ENCODE measurements at regions not wholly inside any gene's neighbourhood (a gene's known extent, or its start where the extent isn't known, plus 50 kb on each side); places are given as distances from the start of the nearest gene placed in this dataset.
"Not testable (repeated sequence)": the region's sequence is repeated elsewhere in the genome, so short reads cannot be mapped to it uniquely, and the experiment has no call there.

GRCh38 chr3:71991681-71992080 lies 206.7 kb upstream of the PROK2 start:
- Mint-ChIP-seq H3K4me3 (ENCODE audit: low read depth) (no peak overlapping the region), H3K36me3 (ENCODE audit: low read depth) (peaks cover 3% of the 10 kb centered on the region), H3K27ac (no peak overlapping the region), H3K27me3 (ENCODE audit: low read depth) (no peaks in the 10 kb centered on the region), H3K9me3 (peaks cover 18% of the 10 kb centered on the region), H3K4me1 (ENCODE audit: low read depth) (peaks cover 16% of the 10 kb centered on the region)
- no peak for DNase-seq (ENCODE audit: low spot score)
- intact Hi-C loops (cut with micrococcal nuclease): no loop called here

GRCh38 chr3:71991046-71991445 lies 206.1 kb upstream of the PROK2 start:
- H3K27ac Mint-ChIP-seq: no peak overlapping the region
- peaks cover 16% of the 10 kb centered on the region for H3K4me1 Mint-ChIP-seq (ENCODE audit: low read depth)
- peaks cover 18% of the 10 kb centered on the region for H3K9me3 Mint-ChIP-seq
- DNase-seq (ENCODE audit: low spot score): no peak
- intact Hi-C loops (cut with micrococcal nuclease): no loop called here
- H3K4me3 Mint-ChIP-seq (ENCODE audit: low read depth): no peak overlapping the region
- peaks cover 3% of the 10 kb centered on the region for H3K36me3 Mint-ChIP-seq (ENCODE audit: low read depth)
- no peaks in the 10 kb centered on the region for H3K27me3 Mint-ChIP-seq (ENCODE audit: low read depth)

GRCh38 chr3:71990545-71990944 lies 205.6 kb upstream of the PROK2 start:
- intact Hi-C loops (cut with micrococcal nuclease): no loop called here
- Mint-ChIP-seq H3K27ac (no peak overlapping the region), H3K4me3 (ENCODE audit: low read depth) (no peak overlapping the region), H3K27me3 (ENCODE audit: low read depth) (no peaks in the 10 kb centered on the region), H3K9me3 (peaks cover 18% of the 10 kb centered on the region), H3K4me1 (ENCODE audit: low read depth) (peaks cover 20% of the 10 kb centered on the region), H3K36me3 (ENCODE audit: low read depth) (peaks cover 3% of the 10 kb centered on the region)
- DNase-seq (ENCODE audit: low spot score): no peak

GRCh38 chr3:71989165-71989564 lies 204.2 kb upstream of the PROK2 start:
- intact Hi-C loops (cut with micrococcal nuclease): loop anchor here (10.0 kb wide), 2 partner anchors 356 to 636 kb away; no protein-coding TSS in a partner anchor
- Mint-ChIP-seq H3K27ac (no peak overlapping the region), H3K4me3 (ENCODE audit: low read depth) (no peak overlapping the region), H3K27me3 (ENCODE audit: low read depth) (no peaks in the 10 kb centered on the region), H3K36me3 (ENCODE audit: low read depth) (peaks cover 3% of the 10 kb centered on the region), H3K4me1 (ENCODE audit: low read depth) (peaks cover 21% of the 10 kb centered on the region), H3K9me3 (peaks cover 18% of the 10 kb centered on the region)
- DNase-seq (ENCODE audit: low spot score): no peak

- Mint-ChIP-seq H3K36me3 (ENCODE audit: low read depth) (no peaks in the 10 kb centered on the region), H3K27ac (no peak overlapping the region), H3K4me1 (ENCODE audit: low read depth) (peaks cover 27% of the 10 kb centered on the region), H3K4me3 (ENCODE audit: low read depth) (no peak overlapping the region), H3K9me3 (peaks cover 13% of the 10 kb centered on the region), H3K27me3 (ENCODE audit: low read depth) (no peaks in the 10 kb centered on the region)
- DNase-seq (ENCODE audit: low spot score): no peak
- intact Hi-C loops (cut with micrococcal nuclease): loop anchor here (10.0 kb wide), 2 partner anchors 357 to 637 kb away; no protein-coding TSS in a partner anchor
Observed at GRCh38 chr3:71987828-71988227, 202.9 kb upstream of the PROK2 start.

GRCh38 chr3:71987089-71987735 lies 202.3 kb upstream of the PROK2 start:
- intact Hi-C loops (cut with micrococcal nuclease): loop anchor here (10.0 kb wide), 2 partner anchors 358 to 638 kb away; no protein-coding TSS in a partner anchor
- no peaks in the 10 kb centered on the region for H3K27me3 Mint-ChIP-seq (ENCODE audit: low read depth)
- no peaks in the 10 kb centered on the region for H3K36me3 Mint-ChIP-seq (ENCODE audit: low read depth)

GRCh38 chr3:71986606-71987005 lies 201.7 kb upstream of the PROK2 start:
- no peak for DNase-seq (ENCODE audit: low spot score)
- H3K36me3 Mint-ChIP-seq (ENCODE audit: low read depth): no peaks in the 10 kb centered on the region
- H3K27ac Mint-ChIP-seq: no peak overlapping the region
- intact Hi-C loops (cut with micrococcal nuclease): loop anchor here (10.0 kb wide), 2 partner anchors 358 to 638 kb away; no protein-coding TSS in a partner anchor
- H3K4me1 Mint-ChIP-seq (ENCODE audit: low read depth): peaks cover 37% of the 10 kb centered on the region
- peaks cover 13% of the 10 kb centered on the region for H3K9me3 Mint-ChIP-seq
- no peaks in the 10 kb centered on the region for H3K27me3 Mint-ChIP-seq (ENCODE audit: low read depth)
- no peak overlapping the region for H3K4me3 Mint-ChIP-seq (ENCODE audit: low read depth)

More at GRCh38 chr3:71987089-71987735, 202.3 kb upstream of the PROK2 start:
- Mint-ChIP-seq H3K9me3 (peaks cover 13% of the 10 kb centered on the region), H3K4me1 (ENCODE audit: low read depth) (peaks cover 33% of the 10 kb centered on the region), H3K4me3 (ENCODE audit: low read depth) (no peak overlapping the region), H3K27ac (no peak overlapping the region)
- no peak for DNase-seq (ENCODE audit: low spot score)

GRCh38 chr3:71984843-71985613 lies 200.1 kb upstream of the PROK2 start:
- H3K9me3 Mint-ChIP-seq: no peaks in the 10 kb centered on the region
- peaks cover 45% of the 10 kb centered on the region for H3K4me1 Mint-ChIP-seq (ENCODE audit: low read depth)
- H3K27me3 Mint-ChIP-seq (ENCODE audit: low read depth): no peaks in the 10 kb centered on the region
- no peak for DNase-seq (ENCODE audit: low spot score)
- H3K4me3 Mint-ChIP-seq (ENCODE audit: low read depth): peak overlapping the region; percentile 49
- peak overlapping the region; percentile 74 for H3K27ac Mint-ChIP-seq
- H3K36me3 Mint-ChIP-seq (ENCODE audit: low read depth): no peaks in the 10 kb centered on the region
- intact Hi-C loops (cut with micrococcal nuclease): loop anchor here (2.0 to 10.0 kb wide), 4 partner anchors 14 to 640 kb away; no protein-coding TSS in a partner anchor

GRCh38 chr3:71983694-71984093 lies 198.7 kb upstream of the PROK2 start:
- Mint-ChIP-seq H3K36me3 (ENCODE audit: low read depth) (no peaks in the 10 kb centered on the region), H3K27ac (peak overlapping the region; percentile 71), H3K27me3 (ENCODE audit: low read depth) (no peaks in the 10 kb centered on the region), H3K9me3 (no peaks in the 10 kb centered on the region), H3K4me1 (ENCODE audit: low read depth) (peaks cover 54% of the 10 kb centered on the region), H3K4me3 (ENCODE audit: low read depth) (no peak overlapping the region)
- no peak for DNase-seq (ENCODE audit: low spot score)
- intact Hi-C loops (cut with micrococcal nuclease): loop anchor here (2.0 to 10.0 kb wide), 4 partner anchors 15 to 641 kb away; no protein-coding TSS in a partner anchor

GRCh38 chr3:71982506-71983258 lies 197.7 kb upstream of the PROK2 start:
- peak; percentile 61 for DNase-seq (ENCODE audit: low spot score)
- H3K4me1 Mint-ChIP-seq (ENCODE audit: low read depth): peaks cover 60% of the 10 kb centered on the region
- not testable (repeated sequence) for H3K9me3 Mint-ChIP-seq; H3K36me3 Mint-ChIP-seq (ENCODE audit: low read depth); H3K27me3 Mint-ChIP-seq (ENCODE audit: low read depth)
- intact Hi-C loops (cut with micrococcal nuclease): loop anchor here (5.0 to 10.0 kb wide), 3 partner anchors 120 to 642 kb away; no protein-coding TSS in a partner anchor
- H3K27ac Mint-ChIP-seq: peak overlapping the region; percentile 64
- peak overlapping the region; percentile 6 for H3K4me3 Mint-ChIP-seq (ENCODE audit: low read depth)

GRCh38 chr3:71979175-71979574 lies 194.2 kb upstream of the PROK2 start:
- H3K4me1 Mint-ChIP-seq (ENCODE audit: low read depth): peaks cover 54% of the 10 kb centered on the region
- H3K27ac Mint-ChIP-seq: peak overlapping the region; percentile 84
- no peaks in the 10 kb centered on the region for H3K36me3 Mint-ChIP-seq (ENCODE audit: low read depth)
- no peak overlapping the region for H3K4me3 Mint-ChIP-seq (ENCODE audit: low read depth)
- H3K9me3 Mint-ChIP-seq: peaks cover 5% of the 10 kb centered on the region
- DNase-seq (ENCODE audit: low spot score): no peak
- no peaks in the 10 kb centered on the region for H3K27me3 Mint-ChIP-seq (ENCODE audit: low read depth)
- intact Hi-C loops (cut with micrococcal nuclease): loop anchor here (2.0 to 5.0 kb wide), 2 partner anchors 98 to 440 kb away; no protein-coding TSS in a partner anchor

- DNase-seq (ENCODE audit: low spot score): peak; percentile 28
- peaks cover 46% of the 10 kb centered on the region for H3K4me1 Mint-ChIP-seq (ENCODE audit: low read depth)
- H3K27ac Mint-ChIP-seq: peak overlapping the region; percentile 84
Observed at GRCh38 chr3:71978150-71978721, 193.3 kb upstream of the PROK2 start.

More at GRCh38 chr3:71978150-71978721, 193.3 kb upstream of the PROK2 start:
- no peaks in the 10 kb centered on the region for H3K27me3 Mint-ChIP-seq (ENCODE audit: low read depth)
- H3K4me3 Mint-ChIP-seq (ENCODE audit: low read depth): peak overlapping the region; percentile 37
- H3K9me3 Mint-ChIP-seq: peaks cover 5% of the 10 kb centered on the region
- intact Hi-C loops (cut with micrococcal nuclease): loop anchor here (1.0 to 5.0 kb wide), 3 partner anchors 20 to 441 kb away; no protein-coding TSS in a partner anchor
- H3K36me3 Mint-ChIP-seq (ENCODE audit: low read depth): no peaks in the 10 kb centered on the region

Measured in activated T-helper 2 cell treated with anti-CD3 and anti-CD28 coated beads, Interferon-gamma antibody, Interleukin-2, Interleukin-4, amounts not matched to agents 10 μg/mL and 5 μg/mL and 100 μg/mL, durations not matched to agents 14 hours and 24 hours and 36 hours (primary cell).